K562 (cell line): ENCODE measurements at regions not wholly inside any gene's neighbourhood (a gene's known extent, or its start where the extent isn't known, plus 50 kb on each side); places are given as distances from the start of the nearest gene placed in this dataset.

Experiments
- ATAC-seq: fragments of 200-7000 bp; cut with Tn5 transposase; 3 replicates; pipeline ENCODE4 v1.9.1; 2020; ENCODE audit warnings: moderate library complexity
- BruUV-seq: library from RNA; stranded (reverse); fragments of 400-500 nt; replicated peaks from 2 replicates; lab custom pipeline; 2021; lab: Mats Ljungman, UMichigan
- CTCF ChIA-PET: fragments of 300-600 bp; formaldehyde crosslinking; extraction: SDS; loops from one replicate; lab custom pipeline; 2021; ENCODE audit warnings: low intra/inter-chr PET ratio; lab: Yijun Ruan, JAX
- POLR2A ChIA-PET: fragments of 300-600, 350-650 bp; sonication (Branson Sonifier 250); formaldehyde crosslinking; extraction: SDS; loops from one replicate; lab custom pipeline; 2021; ENCODE audit warnings: antibody characterized with exemption, inconsistent platforms; lab: Yijun Ruan, JAX
- DNase-seq, 4 experiments: peaks; one replicate each; pipeline versions ENCODE4 v3.0.0 to v3.0.0-alpha.2; 2011 to 2018; ENCODE audit warnings: low spot score in 3 of 4, mixed read lengths in 3 of 4; ENCODE audit errors: extremely low read depth in 1 of 4
- FAIRE-seq: peaks from 2 replicates; lab custom pipeline; 2011; peaks lifted over from hg19 to GRCh38; lab: Jason Lieb, UNC
- H2AFZ ChIP-seq: 2 replicates; pipeline ENCODE4 v1.6.0; 2011; ENCODE audit warnings: low read depth, low read length, control low read depth, inconsistent platforms
- H3K27ac ChIP-seq: fragments of 200-600 bp; 3 replicates; pipeline ENCODE4 v1.8.0; 2011; ENCODE audit warnings: low read depth, mild to moderate bottlenecking, control low read depth, inconsistent platforms, low read length, moderate library complexity, mixed read lengths; ENCODE audit errors: extremely low read depth
- H3K27me3 ChIP-seq, 2 experiments: fragments of 300-600 bp in 1 of 2; 2 replicates in 1 of 2; 3 replicates in 1 of 2; pipeline versions ENCODE4 v1.6.0 to v1.8.0; 2011; ENCODE audit warnings: inconsistent platforms in 2 of 2, low read length in 2 of 2, mild to moderate bottlenecking in 1 of 2, mixed read lengths in 1 of 2, moderate library complexity in 1 of 2; ENCODE audit not compliant: control insufficient read depth in 2 of 2, insufficient read depth in 2 of 2
- H3K36me3 ChIP-seq: fragments of 300-600 bp; 3 replicates; pipeline ENCODE4 v1.8.0; 2011; ENCODE audit warnings: mild to moderate bottlenecking, low read length, inconsistent platforms; ENCODE audit not compliant: control insufficient read depth, insufficient read depth
- H3K4me1 ChIP-seq, 2 experiments: fragments of 200-600 bp in 1 of 2; replicated peaks in 1 of 2; 2 replicates in 1 of 2; 3 replicates in 1 of 2; pipeline versions ENCODE4 v1.5.1 to v1.8.0; 2011; ENCODE audit warnings: inconsistent platforms in 2 of 2, low read length in 2 of 2, mild to moderate bottlenecking in 1 of 2, mixed read lengths in 1 of 2, moderate library complexity in 1 of 2; ENCODE audit not compliant: control insufficient read depth in 2 of 2, insufficient read depth in 2 of 2
- H3K4me2 ChIP-seq: 2 replicates; pipeline ENCODE4 v1.6.1; 2011; ENCODE audit warnings: low read length, control low read depth, inconsistent platforms, mixed read lengths; ENCODE audit not compliant: insufficient read depth
- H3K4me3 ChIP-seq: fragments of 200-600 bp; sonication (generic), shearing (Covaris generic); 2 replicates; pipeline ENCODE4 v1.5.1; 2016; ENCODE audit warnings: control low read depth, inconsistent platforms
- H3K79me2 ChIP-seq: fragments of 200-600 bp; 3 replicates; pipeline ENCODE4 v1.8.0; 2011; ENCODE audit warnings: low read length, inconsistent platforms; ENCODE audit not compliant: control insufficient read depth, insufficient read depth
- H3K9ac ChIP-seq, 2 experiments: 2 replicates each; pipeline versions ENCODE4 v1.6.0 to v1.6.1; 2011; ENCODE audit warnings: low read depth in 2 of 2, low read length in 2 of 2, control low read depth in 1 of 2, inconsistent platforms in 1 of 2, mild to moderate bottlenecking in 1 of 2, mixed read lengths in 1 of 2; ENCODE audit not compliant: insufficient read depth in 1 of 2
- H3K9me1 ChIP-seq: one replicate; pipeline ENCODE4 v1.6.0; 2011; ENCODE audit warnings: inconsistent platforms, mild to moderate bottlenecking, low read length, moderate library complexity; ENCODE audit not compliant: control insufficient read depth, insufficient read depth
- H3K9me3 ChIP-seq: replicated peaks from 2 replicates; pipeline ENCODE4 v1.5.1; 2011; ENCODE audit warnings: low read depth, low read length, inconsistent platforms; ENCODE audit not compliant: control insufficient read depth, insufficient read depth
- H4K20me1 ChIP-seq: replicated peaks from 2 replicates; pipeline ENCODE4 v1.6.1; 2011; ENCODE audit warnings: low read length, inconsistent platforms, mixed read lengths; ENCODE audit not compliant: control insufficient read depth, insufficient read depth
- BRD4 ChIP-seq: fragments of 200-600 bp; sonication (generic); IDR thresholded peaks from 2 replicates; pipeline ENCODE4 v1.6.1; 2017; ENCODE audit warnings: inconsistent platforms
- CHCHD3 ChIP-seq: fragments of 250-450 bp; sonication (Bioruptor Pico); IDR thresholded peaks from 2 replicates; pipeline ENCODE4 v2.1.2; 2022; ENCODE audit warnings: mild to moderate bottlenecking
- ELK3 ChIP-seq: fragments of 450-650 bp; formaldehyde crosslinking; IDR thresholded peaks from 2 replicates; pipeline ENCODE4 v1.4.0; 2020; ENCODE audit warnings: mild to moderate bottlenecking
- EWSR1 ChIP-seq: fragments of 450-650 bp; IDR thresholded peaks from 2 replicates; pipeline ENCODE4 v1.6.1; 2018; ENCODE audit warnings: borderline replicate concordance, mild to moderate bottlenecking, low read depth, moderate library complexity; ENCODE audit not compliant: partially characterized antibody
- GTF2B ChIP-seq: IDR thresholded peaks from 2 replicates; pipeline ENCODE4 v1.6.1; 2011; ENCODE audit not compliant: insufficient read length; ENCODE audit errors: extremely low read depth
- HDGF ChIP-seq: fragments of 450-650 bp; IDR thresholded peaks from 2 replicates; pipeline ENCODE4 v1.6.1; 2016
- IRF1 ChIP-seq: sonication (generic); formaldehyde crosslinking; IDR thresholded peaks from 2 replicates; pipeline ENCODE4 v1.8.0; 2022; ENCODE audit warnings: missing genetic modification reagents, mild to moderate bottlenecking, borderline replicate concordance
- IRF2 ChIP-seq: sonication (generic); formaldehyde crosslinking; IDR thresholded peaks from 2 replicates; pipeline ENCODE4 v1.8.1; 2022; ENCODE audit warnings: mild to moderate bottlenecking, missing genetic modification reagents
- LCOR ChIP-seq: sonication (generic); formaldehyde crosslinking; IDR thresholded peaks from 2 replicates; pipeline ENCODE4 v1.8.0; 2022; ENCODE audit warnings: mild to moderate bottlenecking, missing genetic modification reagents
- POU5F1 ChIP-seq: fragments of 150-350 bp; IDR thresholded peaks from 2 replicates; pipeline ENCODE4 v1.6.1; 2014; ENCODE audit warnings: borderline replicate concordance, low read length, low read depth, mild to moderate bottlenecking; ENCODE audit not compliant: partially characterized antibody
- ZFP30 ChIP-seq: fragments of 250-450 bp; sonication (Bioruptor Pico); IDR thresholded peaks from 2 replicates; pipeline ENCODE4 v1.8.0; 2022; ENCODE audit warnings: moderate library complexity, mild to moderate bottlenecking, inconsistent platforms, borderline replicate concordance
- ZNF444 ChIP-seq: fragments of 250-450 bp; sonication (Bioruptor Pico); IDR thresholded peaks from 2 replicates; pipeline ENCODE4 v1.4.0; 2020; ENCODE audit warnings: mild to moderate bottlenecking, moderate library complexity
- WGBS: fragments of 100-300 bp; shearing (Covaris generic); methylation state at CpG from one replicate; pipeline ENCODE4 v1.1.6; 2016; ENCODE audit warnings: low coverage, mixed read lengths; ENCODE audit not compliant: insufficient coverage; ENCODE audit errors: missing lambda C conversion rate; 5-methylcytosine and 5-hydroxymethylcytosine counted together
- in situ Hi-C: fragments of 300-500 bp; cut with MboI; formaldehyde crosslinking; loops from 4 replicates; pipeline ENCODE4 v1.15.0; 2018; ENCODE audit warnings: inconsistent platforms, mixed read lengths
- intact Hi-C: fragments of 100-400 bp; cut with micrococcal nuclease; formaldehyde crosslinking; loops from 2 replicates; pipeline ENCODE4 v1.14.2; 2022

- H3K4me2 ChIP-seq = no peak overlapping the region
- no peaks in the 10 kb centered on the region for H3K9me3 ChIP-seq
- no peaks in the 10 kb centered on the region for H3K4me1 ChIP-seq
- H4K20me1 ChIP-seq = no peaks in the 10 kb centered on the region
- ChIA-PET CTCF (no interaction called here), POLR2A (no interaction called here)
- H3K36me3 ChIP-seq = no peaks in the 10 kb centered on the region
- H3K4me3 ChIP-seq = no peak overlapping the region
- no peaks in the 10 kb centered on the region for H3K9me1 ChIP-seq
- peaks cover 2 to 8% of the 10 kb centered on the region in 2 experiments; a peak in 1 of 5 replicates for H3K27me3 ChIP-seq
- in situ Hi-C loops = no loop called here
- FAIRE-seq = no peak
- H3K79me2 ChIP-seq = no peaks in the 10 kb centered on the region
- intact Hi-C loops = no loop called here
- H2AFZ ChIP-seq = no peak overlapping the region
- TF ChIP-seq ZNF444 (CRISPR knock-in tag) (no peak), ZFP30 (CRISPR knock-in tag) (no peak), BRD4 (no peak), EWSR1 (no peak), ELK3 (CRISPR knock-in tag) (no peak), GTF2B (no peak), HDGF (no peak), POU5F1 (no peak), LCOR (no peak), IRF1 (CRISPR knock-in tag) (no peak), CHCHD3 (CRISPR knock-in tag) (no peak), IRF2 (CRISPR knock-in tag) (no peak)
- no peak for ATAC-seq
- 0% methylated on average over 7 of the region's 7 CpGs for WGBS
- no peak for DNase-seq
- no peak overlapping the region for H3K9ac ChIP-seq
- no peak overlapping the region for H3K27ac ChIP-seq
- BruUV-seq = no TSS peak
Observed at GRCh38 chr4:187073820-187074219, 350.2 kb upstream of the FAT1 start.
